Gastrocnemius medialis (tissue), 4 donors: ENCODE measurements at regions not wholly inside any gene's neighbourhood (a gene's known extent, or its start where the extent isn't known, plus 50 kb on each side); places are given as distances from the start of the nearest gene placed in this dataset.

ENCODE experiments used
- POLR2A ChIP-seq, 2 donors: fragments of 450-650 bp; IDR thresholded peaks; one replicate each; pipeline ENCODE4 v1.6.1; 2017; ENCODE audit warnings: antibody characterized with exemption in 2 of 2, mild to moderate bottlenecking in 2 of 2, moderate library complexity in 2 of 2
- TF ChIP-seq, protein P1 (sequence below), 5 experiments: fragments of 450-650 bp in 3 of 5; fragments of 200-600 bp in 2 of 5; sonication (generic) in 2 of 5; IDR thresholded peaks in 4 of 5; conservative IDR thresholded peaks in 1 of 5; 1 replicate in 4 of 5; 2 replicates in 1 of 5; pipeline ENCODE4 v1.5.1; 2016 to 2019; ENCODE audit warnings: antibody characterized with exemption in 5 of 5, mild to moderate bottlenecking in 3 of 5, moderate library complexity in 3 of 5

DNA sequence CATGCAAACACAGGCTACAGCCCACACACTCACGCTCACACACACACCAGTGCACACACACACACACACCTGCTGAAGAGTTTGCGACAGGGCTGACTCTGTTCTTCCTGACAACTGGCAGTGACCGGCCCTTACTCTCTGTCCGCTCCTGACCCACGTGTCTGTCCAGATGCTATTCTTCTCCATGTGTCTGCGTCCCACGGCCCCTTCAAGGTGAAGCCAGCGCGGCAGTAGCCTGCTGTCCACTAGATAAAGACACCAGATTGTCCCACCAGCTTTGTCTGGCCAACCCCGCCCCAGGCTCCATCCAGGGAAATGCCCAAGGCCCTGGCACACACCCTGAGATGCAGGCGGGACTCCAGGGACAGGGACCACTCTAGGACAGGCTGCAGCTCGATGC, 713.9 kb downstream of the BRD1 start:
- TF ChIP-seq POLR2A (IDR thresholded peaks at IDR 0.05): no peak
- TF ChIP-seq, protein P1, sequence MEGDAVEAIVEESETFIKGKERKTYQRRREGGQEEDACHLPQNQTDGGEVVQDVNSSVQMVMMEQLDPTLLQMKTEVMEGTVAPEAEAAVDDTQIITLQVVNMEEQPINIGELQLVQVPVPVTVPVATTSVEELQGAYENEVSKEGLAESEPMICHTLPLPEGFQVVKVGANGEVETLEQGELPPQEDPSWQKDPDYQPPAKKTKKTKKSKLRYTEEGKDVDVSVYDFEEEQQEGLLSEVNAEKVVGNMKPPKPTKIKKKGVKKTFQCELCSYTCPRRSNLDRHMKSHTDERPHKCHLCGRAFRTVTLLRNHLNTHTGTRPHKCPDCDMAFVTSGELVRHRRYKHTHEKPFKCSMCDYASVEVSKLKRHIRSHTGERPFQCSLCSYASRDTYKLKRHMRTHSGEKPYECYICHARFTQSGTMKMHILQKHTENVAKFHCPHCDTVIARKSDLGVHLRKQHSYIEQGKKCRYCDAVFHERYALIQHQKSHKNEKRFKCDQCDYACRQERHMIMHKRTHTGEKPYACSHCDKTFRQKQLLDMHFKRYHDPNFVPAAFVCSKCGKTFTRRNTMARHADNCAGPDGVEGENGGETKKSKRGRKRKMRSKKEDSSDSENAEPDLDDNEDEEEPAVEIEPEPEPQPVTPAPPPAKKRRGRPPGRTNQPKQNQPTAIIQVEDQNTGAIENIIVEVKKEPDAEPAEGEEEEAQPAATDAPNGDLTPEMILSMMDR (IDR thresholded peaks at IDR 0.05 in 4 of 5, conservative IDR thresholded peaks at IDR 0.05 in 1 of 5): no peak
